A673 (cell line): ENCODE measurements at regions not wholly inside any gene's neighbourhood (a gene's known extent, or its start where the extent isn't known, plus 50 kb on each side); places are given as distances from the start of the nearest gene placed in this dataset.

ENCODE experiments used
- EZH2 ChIP-seq: fragments of 200-600 bp; sonication (generic); IDR thresholded peaks from 2 replicates; pipeline ENCODE4 v1.6.1; 2017; ENCODE audit warnings: borderline replicate concordance, low read depth, mild to moderate bottlenecking, mixed read lengths, antibody characterized with exemption, low read length; ENCODE audit not compliant: poor library complexity, severe bottlenecking
- TF ChIP-seq, protein P1 (sequence below): fragments of 300-800, 200-600 bp; sonication (generic); conservative IDR thresholded peaks from 2 replicates; pipeline ENCODE4 v1.5.1; 2017; ENCODE audit warnings: low read depth, mild to moderate bottlenecking, antibody characterized with exemption, low read length, moderate library complexity, mixed read lengths

- no peak for TF ChIP-seq EZH2
- TF ChIP-seq, protein P1, sequence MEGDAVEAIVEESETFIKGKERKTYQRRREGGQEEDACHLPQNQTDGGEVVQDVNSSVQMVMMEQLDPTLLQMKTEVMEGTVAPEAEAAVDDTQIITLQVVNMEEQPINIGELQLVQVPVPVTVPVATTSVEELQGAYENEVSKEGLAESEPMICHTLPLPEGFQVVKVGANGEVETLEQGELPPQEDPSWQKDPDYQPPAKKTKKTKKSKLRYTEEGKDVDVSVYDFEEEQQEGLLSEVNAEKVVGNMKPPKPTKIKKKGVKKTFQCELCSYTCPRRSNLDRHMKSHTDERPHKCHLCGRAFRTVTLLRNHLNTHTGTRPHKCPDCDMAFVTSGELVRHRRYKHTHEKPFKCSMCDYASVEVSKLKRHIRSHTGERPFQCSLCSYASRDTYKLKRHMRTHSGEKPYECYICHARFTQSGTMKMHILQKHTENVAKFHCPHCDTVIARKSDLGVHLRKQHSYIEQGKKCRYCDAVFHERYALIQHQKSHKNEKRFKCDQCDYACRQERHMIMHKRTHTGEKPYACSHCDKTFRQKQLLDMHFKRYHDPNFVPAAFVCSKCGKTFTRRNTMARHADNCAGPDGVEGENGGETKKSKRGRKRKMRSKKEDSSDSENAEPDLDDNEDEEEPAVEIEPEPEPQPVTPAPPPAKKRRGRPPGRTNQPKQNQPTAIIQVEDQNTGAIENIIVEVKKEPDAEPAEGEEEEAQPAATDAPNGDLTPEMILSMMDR, result no peak
These were observed 417.0 kb downstream of the METTL4 start for GRCh38 chr18:2154278-2154677.
